ENCODE measurements at regions not wholly inside any gene's neighbourhood (a gene's known extent, or its start where the extent isn't known, plus 50 kb on each side); places are given as distances from the start of the nearest gene placed in this dataset.

DNA sequence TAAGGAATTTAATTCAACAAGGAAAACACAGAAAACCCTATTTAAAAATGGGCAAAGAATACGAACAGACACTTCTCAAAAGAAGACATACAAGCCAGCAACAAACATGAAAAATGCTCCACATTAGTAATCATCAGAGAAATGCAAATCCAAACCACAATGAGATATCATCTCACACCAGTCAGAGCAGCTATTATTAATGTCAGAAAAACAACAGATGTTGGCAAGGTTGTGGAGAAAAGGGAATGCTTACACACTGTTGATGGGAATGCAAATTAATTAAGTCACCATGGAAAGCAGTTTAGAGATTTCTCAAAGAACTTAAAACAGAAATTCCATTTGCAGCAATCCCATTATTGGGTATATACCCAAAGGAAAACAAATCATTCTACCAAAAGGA, 55.2 kb downstream of the GCC1 start:
- Mint-ChIP-seq H3K27ac (no peak overlapping the region), H3K36me3 (peaks cover 0 to 5% of the 10 kb centered on the region in 2 donors), H3K9me3 (peaks cover 6 to 8% of the 10 kb centered on the region in 2 donors)
- ATAC-seq: no peak
- no peak for DNase-seq (ENCODE audit: low spot score in 2 of 2)

GRCh38 chr7:127527561-127527960, 57.8 kb downstream of the GCC1 start:
- no peak for ATAC-seq
- H3K27ac Mint-ChIP-seq: no peak overlapping the region
- no peak for DNase-seq (ENCODE audit: low spot score in 2 of 2)
- H3K9me3 Mint-ChIP-seq: peaks cover 6 to 8% of the 10 kb centered on the region in 2 donors
- peaks cover 0 to 5% of the 10 kb centered on the region in 2 donors for H3K36me3 Mint-ChIP-seq

GRCh38 chr7:127525866-127526480, 59.4 kb downstream of the GCC1 start:
- ATAC-seq: no peak
- H3K9me3 Mint-ChIP-seq: peaks cover 6 to 10% of the 10 kb centered on the region in 2 donors

GRCh38 chr7:127516320-127516719, 69.1 kb downstream of the GCC1 start:
- ATAC-seq (no peak), DNase-seq (ENCODE audit: low spot score in 2 of 2) (no peak)
- Mint-ChIP-seq H3K27ac (no peak overlapping the region), H3K9me3 (peaks cover 0 to under 1% of the 10 kb centered on the region in 2 donors), H3K36me3 (peaks cover under 1 to 2% of the 10 kb centered on the region in 2 donors)

More at GRCh38 chr7:127525866-127526480, 59.4 kb downstream of the GCC1 start:
- DNase-seq (ENCODE audit: low spot score in 2 of 2): no peak
- H3K27ac Mint-ChIP-seq: no peak overlapping the region
- peaks cover 6 to 12% of the 10 kb centered on the region in 2 donors for H3K36me3 Mint-ChIP-seq

DNA sequence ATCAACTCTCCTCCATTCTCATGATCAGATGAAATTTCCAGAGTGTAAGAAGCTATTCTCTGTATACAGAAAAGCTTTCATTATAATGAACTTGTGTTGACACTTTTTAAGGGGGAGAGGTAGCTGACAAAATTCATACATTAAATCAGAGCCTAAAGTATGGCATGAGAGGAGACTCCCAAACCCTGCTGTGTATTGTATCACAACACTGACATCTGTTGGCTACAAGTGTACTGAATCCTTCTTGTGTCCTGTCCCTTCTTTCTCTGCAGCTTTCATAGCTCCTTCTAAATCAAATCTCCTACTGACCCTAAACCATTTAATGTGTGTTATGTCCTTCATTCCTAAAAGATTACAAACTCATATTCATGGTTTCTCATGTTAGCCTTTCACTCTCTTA, 70.9 kb downstream of the GCC1 start:
- DNase-seq (ENCODE audit: low spot score in 2 of 2): no peak
- H3K36me3 Mint-ChIP-seq: no peaks in the 10 kb centered on the region
- H3K9me3 Mint-ChIP-seq: no peaks in the 10 kb centered on the region
- ATAC-seq: peak in 1 of 2 donors; percentile 59
- no peak overlapping the region for H3K27ac Mint-ChIP-seq

DNA sequence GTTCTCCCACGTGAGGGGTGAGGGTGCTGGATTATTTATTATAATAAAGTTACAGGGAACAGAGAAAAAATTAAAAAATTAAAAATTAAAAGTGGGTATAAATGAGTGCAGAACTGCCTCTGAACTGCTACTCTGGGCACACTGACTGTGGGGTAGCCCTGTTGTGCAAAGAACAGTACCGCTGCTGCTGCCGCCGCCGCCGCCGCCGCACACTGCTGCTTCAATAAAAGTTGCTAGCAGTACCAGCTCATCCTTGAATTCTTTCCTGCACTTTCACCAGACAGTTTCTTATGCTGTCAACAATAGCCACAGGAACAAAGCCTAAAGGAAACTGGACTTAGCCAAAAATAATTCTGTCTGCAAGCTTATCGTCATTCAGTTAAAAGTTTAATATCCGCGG, 72.1 kb downstream of the GCC1 start:
- ATAC-seq (no peak), DNase-seq (ENCODE audit: low spot score in 2 of 2) (no peak)
- Mint-ChIP-seq H3K27ac (no peak overlapping the region), H3K9me3 (no peaks in the 10 kb centered on the region), H3K36me3 (no peaks in the 10 kb centered on the region)

- Mint-ChIP-seq H3K27ac (peak overlapping the region in 1 of 2 donors; percentile 3), H3K9me3 (no peaks in the 10 kb centered on the region), H3K36me3 (no peaks in the 10 kb centered on the region)
- ATAC-seq (no peak), DNase-seq (ENCODE audit: low spot score in 2 of 2) (no peak)
Measured at GRCh38 chr7:127512663-127513062, 72.7 kb downstream of the GCC1 start.

DNA sequence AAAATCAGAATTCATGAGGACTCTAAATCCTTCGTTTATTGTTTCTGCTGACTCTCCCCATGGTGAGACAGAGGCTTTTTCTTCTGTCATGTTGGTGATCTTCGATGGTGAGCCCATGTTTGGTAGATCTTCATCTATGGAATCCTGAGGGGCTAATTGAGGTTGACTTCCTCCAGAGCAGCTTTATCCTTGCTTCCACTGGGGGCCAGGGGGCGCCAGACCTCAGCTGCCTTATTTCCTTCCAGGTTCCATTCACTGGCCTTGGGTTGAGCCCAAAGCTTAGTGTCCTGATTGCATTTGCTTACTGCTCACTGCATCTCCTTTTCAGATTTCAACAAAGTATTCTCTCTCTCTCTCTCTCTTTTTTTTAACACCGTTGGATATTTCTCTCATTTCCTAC, 80.7 kb downstream of the GCC1 start:
- no peaks in the 10 kb centered on the region for H3K9me3 Mint-ChIP-seq
- ATAC-seq: no peak
- no peak overlapping the region for H3K27ac Mint-ChIP-seq
- peak in 1 of 2 donors; percentile 28 for DNase-seq (ENCODE audit: low spot score in 2 of 2)
- H3K36me3 Mint-ChIP-seq: no peaks in the 10 kb centered on the region

DNA sequence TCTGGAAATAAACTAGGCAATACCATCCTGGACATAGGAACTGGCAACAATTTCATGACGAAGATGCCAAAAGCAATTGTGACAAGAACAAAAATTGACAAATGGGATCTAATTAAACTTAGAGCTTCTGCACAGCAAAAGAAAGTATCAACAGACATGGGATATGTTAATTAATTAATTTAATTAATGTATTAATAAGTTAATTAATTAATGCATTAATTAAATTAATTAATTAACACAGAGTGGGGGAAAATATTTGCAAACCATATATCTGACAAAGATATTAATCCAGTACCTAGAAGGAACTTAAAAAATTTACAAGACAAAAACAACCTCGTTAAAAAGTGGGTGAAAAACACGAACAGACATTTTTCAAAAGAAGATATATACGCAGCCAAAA, 83.6 kb downstream of the GCC1 start:
- Mint-ChIP-seq H3K27ac (no peak overlapping the region), H3K36me3 (no peaks in the 10 kb centered on the region), H3K9me3 (no peaks in the 10 kb centered on the region)
- DNase-seq (ENCODE audit: low spot score in 2 of 2): no peak
- ATAC-seq: no peak

- H3K9me3 Mint-ChIP-seq: peaks cover 0 to 4% of the 10 kb centered on the region in 2 donors
- H3K27ac Mint-ChIP-seq: no peak overlapping the region
- DNase-seq (ENCODE audit: low spot score in 2 of 2) (no peak), ATAC-seq (no peak)
- no peaks in the 10 kb centered on the region for H3K36me3 Mint-ChIP-seq
Measured at GRCh38 chr7:127487381-127487780, 94.9 kb upstream of the ZNF800 start.

DNA sequence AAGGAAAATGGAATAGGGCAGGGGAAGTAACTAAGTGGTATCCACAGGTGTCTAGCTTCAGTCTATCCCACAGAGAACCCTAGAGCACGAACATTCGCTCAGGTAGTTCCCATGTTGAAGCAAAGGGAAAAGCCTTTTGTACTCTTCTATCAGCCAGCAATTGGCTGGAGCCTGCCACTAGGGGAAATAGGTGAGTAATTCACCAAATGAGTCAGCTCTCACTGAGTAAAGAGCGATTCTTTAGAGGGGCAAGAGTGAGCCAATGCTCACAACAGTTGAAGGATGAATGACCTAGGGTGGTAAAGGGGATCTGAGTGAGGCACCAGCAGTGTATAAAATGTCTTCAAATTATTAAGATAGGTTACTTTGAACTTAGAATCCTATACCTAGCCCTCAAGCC, 94.1 kb upstream of the ZNF800 start:
- peak in 1 of 2 donors; percentile 5 for DNase-seq (ENCODE audit: low spot score in 2 of 2)
- H3K36me3 Mint-ChIP-seq: no peaks in the 10 kb centered on the region
- no peak overlapping the region for H3K27ac Mint-ChIP-seq
- ATAC-seq: peak; percentile 62 to 75
- H3K9me3 Mint-ChIP-seq: peaks cover 0 to 4% of the 10 kb centered on the region in 2 donors

DNA sequence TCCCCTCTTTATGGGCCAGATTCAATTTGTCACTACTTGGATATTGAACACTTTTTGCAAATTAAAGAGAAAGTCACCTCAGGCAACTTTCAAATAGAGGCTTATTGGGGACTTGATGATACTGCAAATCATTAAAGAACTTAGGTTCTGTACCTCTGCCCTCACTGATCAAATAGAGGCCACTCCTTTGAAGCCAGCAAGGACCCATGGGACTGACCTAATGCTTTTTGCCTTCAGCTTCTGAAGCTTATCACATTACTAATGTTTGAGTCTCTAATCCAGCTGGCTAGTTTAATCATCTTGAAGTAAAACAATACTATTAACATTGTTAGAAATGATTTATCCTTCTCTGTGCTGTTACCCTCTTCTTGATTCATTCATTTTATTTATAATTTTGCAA, 93.0 kb upstream of the ZNF800 start:
- ATAC-seq (no peak), DNase-seq (ENCODE audit: low spot score in 2 of 2) (no peak)
- no peak overlapping the region for H3K27ac Mint-ChIP-seq
- H3K9me3 Mint-ChIP-seq: no peaks in the 10 kb centered on the region
- no peaks in the 10 kb centered on the region for H3K36me3 Mint-ChIP-seq

- no peak for DNase-seq (ENCODE audit: low spot score in 2 of 2)
- no peaks in the 10 kb centered on the region for H3K36me3 Mint-ChIP-seq
- no peak for ATAC-seq
- no peaks in the 10 kb centered on the region for H3K9me3 Mint-ChIP-seq
- H3K27ac Mint-ChIP-seq: no peak overlapping the region
Measured at GRCh38 chr7:127484954-127485353, 92.4 kb upstream of the ZNF800 start.

- no peak for ATAC-seq
- Mint-ChIP-seq H3K9me3 (no peaks in the 10 kb centered on the region), H3K27ac (no peak overlapping the region), H3K36me3 (no peaks in the 10 kb centered on the region)
- DNase-seq (ENCODE audit: low spot score in 2 of 2): no peak
Measured at GRCh38 chr7:127478461-127478860, 86.0 kb upstream of the ZNF800 start.

GRCh38 chr7:127478024-127478355, 85.5 kb upstream of the ZNF800 start:
- Mint-ChIP-seq H3K27ac (no peak overlapping the region), H3K9me3 (no peaks in the 10 kb centered on the region), H3K36me3 (no peaks in the 10 kb centered on the region)
- ATAC-seq: no peak
- no peak for DNase-seq (ENCODE audit: low spot score in 2 of 2)

DNA sequence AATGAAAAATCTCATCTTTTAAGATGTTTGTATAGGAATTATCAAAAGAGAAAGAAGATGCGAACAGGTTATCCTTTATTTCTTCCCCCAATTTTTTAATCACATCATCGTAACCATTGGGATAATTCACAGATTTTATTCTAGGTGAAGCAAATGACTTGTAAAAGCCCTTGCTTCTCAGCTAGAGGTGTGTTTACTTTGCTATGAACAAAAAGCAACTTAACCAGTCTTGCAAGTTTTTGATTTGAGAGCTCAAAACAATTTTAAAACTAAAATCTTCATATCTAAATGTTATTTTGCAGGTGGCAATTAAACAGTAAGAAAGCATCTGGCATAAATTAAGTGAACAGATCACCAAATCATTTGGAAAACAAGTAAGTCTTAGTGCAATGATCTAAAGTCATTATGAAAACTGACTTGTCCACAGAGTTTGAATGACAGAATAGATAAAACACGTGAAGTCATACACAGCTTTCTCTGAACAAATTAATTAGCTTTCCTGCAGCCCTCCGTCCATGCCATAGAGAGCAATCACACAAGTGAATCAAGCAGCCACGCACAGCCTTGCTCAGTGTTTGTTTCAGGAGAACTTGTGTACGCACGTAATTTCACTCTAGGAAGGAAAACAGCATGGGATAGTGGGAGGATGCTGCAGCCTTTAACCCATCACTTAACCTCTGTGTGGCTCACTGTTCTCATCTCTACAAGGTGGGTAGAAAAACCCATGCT, 85.0 kb upstream of the ZNF800 start:
- H3K9me3 Mint-ChIP-seq: no peaks in the 10 kb centered on the region
- no peak for ATAC-seq

DNA sequence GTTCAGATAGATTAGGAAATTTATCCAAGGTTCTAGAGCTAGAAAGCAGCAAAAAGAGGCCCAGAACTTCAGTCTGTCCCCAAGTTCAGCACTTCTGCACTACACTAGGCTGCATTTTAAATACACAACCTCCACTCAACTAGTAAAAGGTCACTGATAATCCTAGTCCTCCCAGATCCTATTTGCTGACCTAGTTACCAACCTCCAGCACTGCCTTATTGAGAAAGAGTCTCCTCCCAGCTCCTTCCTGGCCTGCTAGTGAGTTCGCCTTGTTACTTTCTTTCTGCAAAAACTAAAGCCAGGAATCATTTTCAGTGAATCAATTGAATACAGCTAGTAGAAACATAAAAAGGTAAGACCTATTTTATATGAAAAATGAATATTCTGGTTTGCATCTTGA, 84.1 kb upstream of the ZNF800 start:
- H3K9me3 Mint-ChIP-seq: no peaks in the 10 kb centered on the region
- no peak overlapping the region for H3K27ac Mint-ChIP-seq
- no peaks in the 10 kb centered on the region for H3K36me3 Mint-ChIP-seq
- no peak for DNase-seq (ENCODE audit: low spot score in 2 of 2)
- ATAC-seq: no peak

More for the DNA sequence above, 85.0 kb upstream of the ZNF800 start:
- Mint-ChIP-seq H3K36me3 (no peaks in the 10 kb centered on the region), H3K27ac (no peak overlapping the region)
- no peak for DNase-seq (ENCODE audit: low spot score in 2 of 2)

DNA sequence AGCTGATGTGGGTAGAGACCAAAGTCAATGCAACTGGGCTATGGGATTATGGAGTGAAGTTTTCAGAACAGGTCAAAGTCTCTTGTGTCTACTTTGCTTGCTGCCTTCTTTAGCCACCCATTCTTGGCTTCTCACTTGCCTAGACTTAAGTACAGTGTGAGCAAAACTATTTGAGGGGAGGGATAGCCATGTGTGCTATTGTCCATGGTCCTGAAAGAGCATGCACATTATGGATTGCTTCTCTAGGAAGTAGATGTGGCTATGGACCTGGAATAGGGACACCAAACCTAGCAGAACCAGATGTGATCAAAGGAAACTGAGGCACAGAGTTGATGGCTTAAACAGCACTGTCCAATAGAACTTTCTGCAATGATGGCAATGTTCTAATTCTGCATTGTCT, 81.9 kb upstream of the ZNF800 start:
- Mint-ChIP-seq H3K9me3 (no peaks in the 10 kb centered on the region), H3K27ac (no peak overlapping the region), H3K36me3 (no peaks in the 10 kb centered on the region)
- ATAC-seq (no peak), DNase-seq (ENCODE audit: low spot score in 2 of 2) (no peak)

Data from activated naive CD4-positive, alpha-beta T cell treated with anti-CD3 and anti-CD28 coated beads, Interleukin-2, amount 50 U/mL, for 72 hours (primary cell).